ENCODE measurements at regions not wholly inside any gene's neighbourhood (a gene's known extent, or its start where the extent isn't known, plus 50 kb on each side); places are given as distances from the start of the nearest gene placed in this dataset.

GRCh38 chr2:12957251-12957650 lies 240.5 kb downstream of the TRIB2 start:
- no peak for TF ChIP-seq CTCF (conservative IDR thresholded peaks at IDR 0.05; ENCODE audit: low read length)
- TF ChIP-seq EZH2phosphoT487 (IDR thresholded peaks at IDR 0.05; ENCODE audit: borderline replicate concordance, low read depth, low read length) = no peak
